ENCODE measurements at regions not wholly inside any gene's neighbourhood (a gene's known extent, or its start where the extent isn't known, plus 50 kb on each side); places are given as distances from the start of the nearest gene placed in this dataset.
"Not testable (repeated sequence)": the region's sequence is repeated elsewhere in the genome, so short reads cannot be mapped to it uniquely, and the experiment has no call there.

- TF ChIP-seq CTCF (IDR thresholded peaks at IDR 0.05; ENCODE audit: insufficient read depth, low read length); GABPA (IDR thresholded peaks at IDR 0.05; ENCODE audit: low read depth); POLR2AphosphoS5 (IDR thresholded peaks at IDR 0.05; ENCODE audit: low read depth); REST (IDR thresholded peaks at IDR 0.05; ENCODE audit: insufficient replicate concordance, low read depth): not testable (repeated sequence)
These were observed 448.0 kb downstream of the TMEM232 start for GRCh38 chr5:110278449-110278848.
